Kidney (tissue), 13 donors: ENCODE measurements at regions not wholly inside any gene's neighbourhood (a gene's known extent, or its start where the extent isn't known, plus 50 kb on each side); places are given as distances from the start of the nearest gene placed in this dataset.

Source experiments
- DNase-seq, 5 donors: peaks; one replicate each; pipeline ENCODE4 v3.0.0-alpha.2; 2013 to 2020
- FAIRE-seq: peaks from 2 replicates; lab custom pipeline; 2012; peaks lifted over from hg19 to GRCh38; lab: Jason Lieb, UNC
- H3K27ac ChIP-seq, 2 donors: one replicate each; pipeline ENCODE4 v1.7.0; 2013; ENCODE audit warnings: low read depth in 2 of 2, low read length in 2 of 2, inconsistent platforms in 1 of 2
- H3K27me3 ChIP-seq: one replicate; pipeline ENCODE4 v1.7.1; 2013; ENCODE audit warnings: low read length, inconsistent platforms; ENCODE audit not compliant: control insufficient read depth, insufficient read depth
- H3K36me3 ChIP-seq, 3 donors: one replicate each; pipeline versions ENCODE4 v1.7.0 to v1.7.1; 2013; ENCODE audit warnings: low read length in 3 of 3, control low read depth in 1 of 3, inconsistent platforms in 1 of 3; ENCODE audit not compliant: insufficient read depth in 3 of 3, control insufficient read depth in 2 of 3
- H3K4me1 ChIP-seq, 3 donors: one replicate each; pipeline versions ENCODE4 v1.7.0 to v1.7.1; 2013; ENCODE audit warnings: low read length in 3 of 3, inconsistent platforms in 1 of 3, low read depth in 1 of 3; ENCODE audit not compliant: control insufficient read depth in 2 of 3, insufficient read depth in 2 of 3
- H3K4me3 ChIP-seq, 3 donors: one replicate each; pipeline versions ENCODE4 v1.7.0 to v1.8.1; 2013; ENCODE audit warnings: low read length in 3 of 3, control low read depth in 1 of 3, inconsistent platforms in 1 of 3
- H3K9ac ChIP-seq, 3 donors: one replicate each; pipeline versions ENCODE4 v1.7.0 to v1.7.1; 2013; ENCODE audit warnings: low read length in 3 of 3, control low read depth in 1 of 3, inconsistent platforms in 1 of 3
- H3K9me3 ChIP-seq, 3 donors: one replicate each; pipeline versions ENCODE4 v1.7.0 to v1.7.1; 2013; ENCODE audit warnings: low read length in 3 of 3, control low read depth in 1 of 3, inconsistent platforms in 1 of 3; ENCODE audit not compliant: control insufficient read depth in 2 of 3, insufficient read depth in 1 of 3
- CTCF ChIP-seq: IDR thresholded peaks from 3 replicates; pipeline ENCODE4 v1.5.1; 2012; ENCODE audit warnings: mild to moderate bottlenecking, moderate library complexity, borderline replicate concordance; ENCODE audit not compliant: insufficient read depth; ENCODE audit errors: extremely low read depth
- intact Hi-C: fragments of 100-400 bp; cut with DNase I; formaldehyde crosslinking; loops from one replicate; pipeline ENCODE4 v1.11.1; 2022
- donor health status: control.
- donor health status: control.
- donor health status: control.
- donor health status: control.
- donor health status: control.
- donor health status: DM: yes; HTN: yes; CAD: no.
- donor health status: Normal renal cell carcinoma (clear cell type).

GRCh38 chr3:721086-721485 lies 371.7 kb upstream of the CNTN6 start:
- intact Hi-C loops = no loop called here
- Histone ChIP-seq H3K27ac (no peak overlapping the region), H3K9ac (no peak overlapping the region), H3K4me3 (no peak overlapping the region), H3K4me1 (no peaks in the 10 kb centered on the region), H3K9me3 (peaks cover 0 to 2% (median 0%) of the 10 kb centered on the region in 3 donors), H3K36me3 (no peaks in the 10 kb centered on the region), H3K27me3 (no peaks in the 10 kb centered on the region)
- no peak for TF ChIP-seq CTCF
- DNase-seq (no peak), FAIRE-seq (no peak)

- FAIRE-seq (no peak), DNase-seq (no peak)
- no peaks in the 10 kb centered on the region for H3K4me1 ChIP-seq
- H3K27me3 ChIP-seq = no peaks in the 10 kb centered on the region
- H3K36me3 ChIP-seq = no peaks in the 10 kb centered on the region
- no peaks in the 10 kb centered on the region for H3K9me3 ChIP-seq
- H3K9ac ChIP-seq = no peak overlapping the region
- TF ChIP-seq CTCF = no peak
- no peak overlapping the region for H3K27ac ChIP-seq
- no peak overlapping the region for H3K4me3 ChIP-seq
- intact Hi-C loops = no loop called here
Observed at GRCh38 chr3:732326-732928, 360.4 kb upstream of the CNTN6 start.

- no peaks in the 10 kb centered on the region for H3K36me3 ChIP-seq
- no peaks in the 10 kb centered on the region for H3K4me1 ChIP-seq
- no peak overlapping the region for H3K9ac ChIP-seq
- intact Hi-C loops = no loop called here
- DNase-seq (no peak), FAIRE-seq (no peak)
- no peaks in the 10 kb centered on the region for H3K27me3 ChIP-seq
- H3K4me3 ChIP-seq = no peak overlapping the region
- H3K27ac ChIP-seq = no peak overlapping the region
- TF ChIP-seq CTCF = no peak
- H3K9me3 ChIP-seq = no peaks in the 10 kb centered on the region
Observed at GRCh38 chr3:733313-733712, 359.5 kb upstream of the CNTN6 start.

- Histone ChIP-seq H3K4me1 (no peaks in the 10 kb centered on the region), H3K36me3 (no peaks in the 10 kb centered on the region), H3K4me3 (no peak overlapping the region), H3K9ac (no peak overlapping the region), H3K27ac (no peak overlapping the region), H3K27me3 (no peaks in the 10 kb centered on the region), H3K9me3 (peaks cover 0 to 4% (median 0%) of the 10 kb centered on the region in 3 donors)
- no peak for TF ChIP-seq CTCF
- intact Hi-C loops = no loop called here
- FAIRE-seq (no peak), DNase-seq (no peak)
Observed at GRCh38 chr3:757711-758110, 335.1 kb upstream of the CNTN6 start.
